AG04450 (cell line): ENCODE measurements at regions not wholly inside any gene's neighbourhood (a gene's known extent, or its start where the extent isn't known, plus 50 kb on each side); places are given as distances from the start of the nearest gene placed in this dataset.

ENCODE experiments used
- CTCF ChIA-PET: fragments of 300-600, 350-600 bp; formaldehyde crosslinking; extraction: SDS; loops from one replicate; lab custom pipeline; 2022; ENCODE audit warnings: antibody characterized with exemption, inconsistent platforms; lab: Charles Lee
- POLR2A ChIA-PET: fragments of 350-600 bp; formaldehyde crosslinking; extraction: SDS; loops from one replicate; lab custom pipeline; 2021; ENCODE audit warnings: antibody characterized with exemption, inconsistent platforms; lab: Yijun Ruan, JAX
- DNase-seq: peaks from one replicate; pipeline ENCODE4 v3.0.0-alpha.2; 2011; ENCODE audit warnings: low read depth, low spot score
- H3K27ac ChIP-seq: one replicate; pipeline ENCODE4 v1.5.1; 2012; ENCODE audit warnings: low read depth, low read length, control low read depth
- H3K27me3 ChIP-seq: one replicate; pipeline ENCODE4 v1.6.0; 2012; ENCODE audit warnings: low read length; ENCODE audit not compliant: control insufficient read depth, insufficient read depth
- H3K4me3 ChIP-seq: 2 replicates; pipeline ENCODE4 v1.5.1; 2011; ENCODE audit warnings: mild to moderate bottlenecking, low read depth, low read length, control low read depth
- H3K9me3 ChIP-seq: 2 replicates; pipeline ENCODE4 v1.5.1; 2012; ENCODE audit warnings: low read length; ENCODE audit not compliant: control insufficient read depth, insufficient read depth
- TF ChIP-seq, protein P1 (sequence below): IDR thresholded peaks from 2 replicates; pipeline ENCODE4 v1.5.1; 2011; ENCODE audit warnings: low read depth, low read length, control low read depth, inconsistent platforms

DNA sequence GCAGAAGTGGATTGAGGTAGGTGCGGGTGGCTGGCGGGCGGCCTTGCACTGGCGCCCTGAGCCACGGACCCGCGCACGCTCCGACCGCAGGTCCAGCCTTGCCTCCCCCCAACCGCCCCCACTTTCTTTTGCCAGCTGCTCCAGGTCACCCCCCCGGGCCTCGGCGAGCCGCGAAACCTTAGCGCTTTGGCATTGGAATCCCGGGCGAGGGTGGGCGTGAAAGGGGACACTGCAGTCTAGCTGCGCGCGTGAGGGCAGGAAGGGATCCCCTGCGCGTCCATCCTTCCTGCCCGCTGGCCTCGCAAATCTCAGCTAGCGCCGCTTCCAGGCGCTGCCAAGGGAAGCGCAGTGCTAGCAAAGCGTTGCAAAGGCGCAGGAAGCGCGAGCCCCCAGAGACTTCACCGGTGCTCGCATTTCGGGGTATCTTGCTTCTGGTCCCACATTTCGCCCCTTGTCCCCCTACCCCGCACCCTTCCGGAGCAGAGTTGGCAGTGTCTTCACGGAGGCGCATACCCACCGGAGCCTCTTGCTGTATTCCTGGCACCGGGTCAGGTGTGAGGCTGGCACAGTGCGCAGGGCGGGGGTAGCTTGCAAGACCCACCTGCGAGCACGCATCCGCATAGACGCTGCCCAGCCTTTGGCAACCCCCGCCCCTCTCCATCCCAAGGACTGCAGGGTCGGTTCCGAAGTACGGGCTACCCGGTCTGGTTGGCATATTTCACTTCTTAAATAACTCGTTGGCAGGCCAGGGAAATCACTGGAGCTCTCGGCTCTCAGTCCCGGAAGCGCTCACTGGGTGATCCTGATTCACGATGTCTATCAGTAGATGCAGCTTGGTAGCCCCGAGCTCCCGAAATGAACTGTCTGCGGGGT lies 104.4 kb downstream of the UCHL1 start:
- no peak for DNase-seq
- Histone ChIP-seq H3K27me3 (peaks cover 38% of the 10 kb centered on the region), H3K27ac (no peak overlapping the region), H3K4me3 (peak overlapping the region; percentile 56), H3K9me3 (no peaks in the 10 kb centered on the region; the same call in 1 of the 2 replicates)
- POLR2A ChIA-PET: interaction anchor here (0.6 kb wide), 1 partner anchor 282 kb away, joined by 3 read pairs; no protein-coding TSS in a partner anchor
- CTCF ChIA-PET: interaction anchor here (0.6 to 1.5 kb wide), 3 partner anchors 282 to 300 kb away, joined by 3 to 5 read pairs (median 3); no protein-coding TSS in a partner anchor
- TF ChIP-seq, protein P1, sequence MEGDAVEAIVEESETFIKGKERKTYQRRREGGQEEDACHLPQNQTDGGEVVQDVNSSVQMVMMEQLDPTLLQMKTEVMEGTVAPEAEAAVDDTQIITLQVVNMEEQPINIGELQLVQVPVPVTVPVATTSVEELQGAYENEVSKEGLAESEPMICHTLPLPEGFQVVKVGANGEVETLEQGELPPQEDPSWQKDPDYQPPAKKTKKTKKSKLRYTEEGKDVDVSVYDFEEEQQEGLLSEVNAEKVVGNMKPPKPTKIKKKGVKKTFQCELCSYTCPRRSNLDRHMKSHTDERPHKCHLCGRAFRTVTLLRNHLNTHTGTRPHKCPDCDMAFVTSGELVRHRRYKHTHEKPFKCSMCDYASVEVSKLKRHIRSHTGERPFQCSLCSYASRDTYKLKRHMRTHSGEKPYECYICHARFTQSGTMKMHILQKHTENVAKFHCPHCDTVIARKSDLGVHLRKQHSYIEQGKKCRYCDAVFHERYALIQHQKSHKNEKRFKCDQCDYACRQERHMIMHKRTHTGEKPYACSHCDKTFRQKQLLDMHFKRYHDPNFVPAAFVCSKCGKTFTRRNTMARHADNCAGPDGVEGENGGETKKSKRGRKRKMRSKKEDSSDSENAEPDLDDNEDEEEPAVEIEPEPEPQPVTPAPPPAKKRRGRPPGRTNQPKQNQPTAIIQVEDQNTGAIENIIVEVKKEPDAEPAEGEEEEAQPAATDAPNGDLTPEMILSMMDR: no peak

DNA sequence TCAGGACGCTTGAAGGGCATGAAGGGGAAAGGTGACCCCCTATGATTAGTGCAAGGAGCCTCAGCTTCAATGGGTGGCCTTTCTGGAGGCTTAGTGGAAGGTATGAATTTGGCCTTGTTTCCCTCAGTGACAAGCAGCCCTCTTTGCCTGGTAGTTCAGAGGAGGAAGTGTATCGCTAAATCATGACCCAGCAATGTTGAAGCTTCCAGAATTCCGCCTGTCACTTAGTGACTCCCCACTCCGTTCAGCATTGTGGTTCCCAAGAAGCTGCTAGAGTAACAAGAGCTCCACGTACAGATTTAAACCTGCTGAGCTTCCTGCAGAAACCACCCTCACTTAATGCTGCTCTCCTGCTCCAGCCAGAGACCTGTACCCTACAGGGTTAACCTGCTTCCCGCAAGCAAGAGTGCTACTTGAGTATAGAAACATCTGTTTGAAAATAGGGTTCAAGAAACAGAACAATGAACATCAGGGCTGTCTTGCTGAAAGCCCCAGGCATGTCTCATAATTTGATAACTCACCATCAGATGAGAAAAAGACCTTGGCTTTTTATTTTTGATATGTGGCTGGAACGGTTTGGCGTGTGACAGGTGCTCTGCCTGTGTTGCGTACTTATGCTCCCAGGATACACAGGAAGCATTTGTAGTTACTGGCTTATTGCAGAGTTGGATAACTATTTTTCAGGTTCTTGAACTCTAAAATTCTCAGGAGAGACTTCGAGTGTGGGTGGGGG lies 105.2 kb downstream of the UCHL1 start:
- DNase-seq: no peak
- ChIA-PET CTCF (interaction anchor here (1.2 to 1.5 kb wide), 2 partner anchors 282 to 300 kb away, joined by 3 to 5 read pairs; no protein-coding TSS in a partner anchor), POLR2A (no interaction called here)
- Histone ChIP-seq H3K27me3 (peaks cover 38% of the 10 kb centered on the region), H3K9me3 (no peaks in the 10 kb centered on the region; the same call in 1 of the 2 replicates), H3K4me3 (no peak overlapping the region; the same call in 1 of the 2 replicates), H3K27ac (no peak overlapping the region)
- TF ChIP-seq, protein P1: no peak

DNA sequence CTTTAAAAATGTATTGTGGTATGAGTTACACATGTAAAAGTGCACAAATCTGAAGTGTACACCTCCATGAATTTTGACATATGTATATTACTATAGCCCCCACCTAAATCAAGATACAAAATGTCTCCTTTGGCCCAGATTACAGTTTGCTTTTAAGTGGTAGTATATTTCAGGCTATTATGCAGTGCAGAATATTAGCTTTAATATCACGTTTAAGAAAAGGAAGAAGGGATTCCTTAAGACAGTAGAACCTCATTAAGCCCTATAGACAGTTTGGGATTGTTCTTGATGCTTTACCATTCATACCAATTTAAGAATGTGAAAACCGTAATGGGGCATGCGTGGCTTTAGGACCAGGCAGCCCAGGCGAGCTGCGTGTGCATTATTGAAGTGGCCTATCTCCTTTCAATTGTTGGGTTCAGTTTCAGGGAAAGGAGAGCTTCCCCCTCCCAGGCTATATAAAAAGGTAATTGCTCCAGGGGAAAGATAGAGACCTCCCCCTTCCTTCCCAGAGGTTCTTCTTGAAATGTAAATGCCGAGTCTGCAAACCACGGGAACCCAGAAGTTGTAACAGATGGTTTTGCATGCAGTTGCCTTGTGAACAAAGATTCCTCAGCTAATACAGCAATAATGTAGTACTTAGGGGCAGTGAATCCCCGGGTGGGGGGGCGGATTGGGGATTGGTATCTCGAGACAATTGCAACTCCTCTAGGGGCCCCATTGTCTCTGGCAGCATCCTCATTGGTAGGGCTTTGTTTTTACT lies 106.1 kb downstream of the UCHL1 start:
- CTCF ChIA-PET: interaction anchor here (1.5 kb wide), 1 partner anchor 299 kb away, joined by 5 read pairs; no protein-coding TSS in a partner anchor
- Histone ChIP-seq H3K27ac (no peak overlapping the region), H3K4me3 (no peak overlapping the region), H3K9me3 (no peaks in the 10 kb centered on the region; the same call in 1 of the 2 replicates), H3K27me3 (peaks cover 38% of the 10 kb centered on the region)
- POLR2A ChIA-PET: interaction anchor here (1.1 kb wide), 1 partner anchor 106 kb away, joined by 4 read pairs; the partner anchor contains the start of gene UCHL1
- DNase-seq: no peak
- TF ChIP-seq, protein P1: no peak

DNA sequence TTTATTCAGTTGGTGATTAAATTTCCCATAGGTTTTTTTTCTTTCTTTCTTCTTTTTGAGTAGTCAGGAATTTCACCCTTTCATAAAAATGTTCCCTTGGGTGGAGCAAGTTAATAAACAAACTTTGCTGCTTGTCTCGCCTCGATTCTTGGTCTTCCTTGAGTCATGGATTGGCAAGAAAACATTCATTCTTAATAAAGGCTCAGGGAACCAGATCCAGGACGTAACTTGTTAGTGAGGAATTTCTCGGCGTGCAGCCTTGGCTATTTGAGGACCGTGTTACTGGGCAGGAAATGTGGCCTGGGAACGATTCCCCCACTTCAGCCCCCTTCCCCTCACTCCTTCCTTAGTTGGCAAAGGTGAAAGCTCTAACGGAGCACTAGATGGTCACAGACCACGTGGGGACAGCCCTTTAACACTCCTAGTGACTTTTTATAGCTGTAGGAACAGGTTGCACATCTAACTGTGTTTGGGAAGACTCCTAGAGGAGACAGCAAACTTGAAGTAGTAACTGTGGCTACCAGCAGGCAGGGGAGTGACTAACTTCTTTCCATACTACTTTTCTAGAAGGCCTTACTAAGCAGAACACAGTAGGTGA lies 106.8 kb downstream of the UCHL1 start:
- ChIA-PET CTCF (interaction anchor here (0.6 kb wide), 1 partner anchor 40 kb away, joined by 3 read pairs; no protein-coding TSS in a partner anchor), POLR2A (interaction anchor here (1.1 kb wide), 1 partner anchor 107 kb away, joined by 4 read pairs; the partner anchor contains the start of gene UCHL1)
- no peak overlapping the region for H3K4me3 ChIP-seq
- H3K9me3 ChIP-seq: no peaks in the 10 kb centered on the region; the same call in 1 of the 2 replicates
- peaks cover 35% of the 10 kb centered on the region for H3K27me3 ChIP-seq
- no peak for DNase-seq
- TF ChIP-seq, protein P1: no peak
- no peak overlapping the region for H3K27ac ChIP-seq
